HEK293T (cell line): ENCODE measurements at regions not wholly inside any gene's neighbourhood (a gene's known extent, or its start where the extent isn't known, plus 50 kb on each side); places are given as distances from the start of the nearest gene placed in this dataset.

Experiments
- BHLHE40 ChIP-seq: fragments of 450-650 bp; IDR thresholded peaks from 2 replicates; pipeline ENCODE4 v1.6.1; 2016; ENCODE audit warnings: mild to moderate bottlenecking, moderate library complexity, borderline replicate concordance
- FOXA1 ChIP-seq: fragments of 450-650 bp; IDR thresholded peaks from 2 replicates; pipeline ENCODE4 v1.6.1; 2016; ENCODE audit warnings: mild to moderate bottlenecking
- FOXK2 ChIP-seq: fragments of 450-650 bp; IDR thresholded peaks from 2 replicates; pipeline ENCODE4 v1.6.1; 2016; ENCODE audit warnings: mild to moderate bottlenecking
- FOXM1 ChIP-seq: fragments of 450-650 bp; IDR thresholded peaks from 2 replicates; pipeline ENCODE4 v1.6.1; 2017; ENCODE audit warnings: mild to moderate bottlenecking, borderline replicate concordance
- HDGF ChIP-seq: fragments of 450-650 bp; IDR thresholded peaks from 2 replicates; pipeline ENCODE4 v1.6.1; 2017; ENCODE audit warnings: antibody characterized with exemption, borderline replicate concordance
- NFRKB ChIP-seq: fragments of 450-650 bp; IDR thresholded peaks from 2 replicates; pipeline ENCODE4 v1.6.1; 2016; ENCODE audit warnings: mild to moderate bottlenecking, moderate library complexity
- PKNOX1 ChIP-seq: fragments of 450-650 bp; IDR thresholded peaks from 2 replicates; pipeline ENCODE4 v1.6.1; 2016
- SP1 ChIP-seq: fragments of 450-650 bp; IDR thresholded peaks from 2 replicates; pipeline ENCODE4 v1.6.1; 2017
- SUZ12 ChIP-seq: fragments of 450-650 bp; IDR thresholded peaks from 2 replicates; pipeline ENCODE4 v1.6.1; 2016; ENCODE audit warnings: mild to moderate bottlenecking
- TARDBP ChIP-seq: fragments of 450-650 bp; IDR thresholded peaks from 2 replicates; pipeline ENCODE4 v1.6.1; 2016
- ZNF384 ChIP-seq: fragments of 450-650 bp; IDR thresholded peaks from 2 replicates; pipeline ENCODE4 v1.6.1; 2016

DNA sequence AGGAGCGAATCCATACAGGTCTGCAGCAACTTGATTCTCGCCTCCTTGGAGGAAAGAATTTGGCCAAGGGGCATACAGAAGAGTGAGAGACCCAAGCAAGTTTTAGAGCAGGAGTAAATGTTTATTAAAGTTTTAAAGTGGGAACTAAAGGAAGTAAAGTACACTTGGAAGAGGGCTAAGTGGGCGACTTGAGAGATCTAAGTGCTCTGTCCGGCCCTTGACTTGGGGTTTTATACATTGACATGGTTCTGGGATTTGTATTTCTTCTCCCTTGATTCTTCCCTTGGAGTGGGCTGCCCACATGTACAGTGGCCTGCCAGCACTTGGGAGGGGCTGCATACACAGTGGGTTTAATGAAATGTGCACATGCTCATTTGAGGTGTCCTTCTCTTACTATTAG lies 421.2 kb downstream of the TMEM121 start:
- no peak for TF ChIP-seq FOXA1
- no peak for TF ChIP-seq FOXM1
- no peak for TF ChIP-seq NFRKB
- no peak for TF ChIP-seq TARDBP
- TF ChIP-seq PKNOX1, result no peak
- no peak for TF ChIP-seq HDGF
- no peak for TF ChIP-seq FOXK2
- no peak for TF ChIP-seq SP1
- TF ChIP-seq BHLHE40, result no peak
- TF ChIP-seq SUZ12, result no peak
- no peak for TF ChIP-seq ZNF384
